IMR-90 (cell line): ENCODE measurements at regions not wholly inside any gene's neighbourhood (a gene's known extent, or its start where the extent isn't known, plus 50 kb on each side); places are given as distances from the start of the nearest gene placed in this dataset.

Experiments used
- ATAC-seq: fragments of 200-7000 bp; cut with Tn5 transposase; 2 replicates; pipeline ENCODE4 v1.9.1; 2020; ENCODE audit warnings: low read depth, mild to moderate bottlenecking, moderate library complexity
- BruUV-seq: library from RNA; stranded (reverse); fragments of 400-500 nt; replicated peaks from 2 replicates; lab custom pipeline; 2021; lab: Mats Ljungman, UMichigan
- CTCF ChIA-PET: fragments of 300-600 bp; formaldehyde crosslinking; extraction: SDS; loops from one replicate; lab custom pipeline; 2021; ENCODE audit warnings: antibody characterized with exemption; lab: Yijun Ruan, JAX
- POLR2A ChIA-PET: fragments of 300-600 bp; sonication (Branson Sonifier 250); formaldehyde crosslinking; loops from one replicate; lab custom pipeline; 2022; ENCODE audit warnings: antibody characterized with exemption; ENCODE audit not compliant: unreplicated experiment; lab: Charles Lee
- DNase-seq: peaks from one replicate; pipeline ENCODE4 v3.0.0; 2013
- H2AFZ ChIP-seq: replicated peaks from 2 replicates; pipeline ENCODE3; 2013; ENCODE audit warnings: low read length, mild to moderate bottlenecking; ENCODE audit not compliant: poor library complexity
- H2AK5ac ChIP-seq: 2 replicates; pipeline ENCODE4 v1.6.1; 2013; ENCODE audit warnings: low read depth, low read length, inconsistent platforms
- H2AK9ac ChIP-seq: replicated peaks from 2 replicates; pipeline ENCODE3; 2013; ENCODE audit warnings: mild to moderate bottlenecking, low read depth, low read length, moderate library complexity; ENCODE audit not compliant: poor library complexity
- H2BK120ac ChIP-seq: 2 replicates; pipeline ENCODE4 v1.6.1; 2013; ENCODE audit warnings: low read depth, low read length, inconsistent platforms
- H2BK15ac ChIP-seq: 3 replicates; pipeline ENCODE4 v1.6.1; 2013; ENCODE audit warnings: low read depth, low read length, inconsistent platforms
- H2BK20ac ChIP-seq: 2 replicates; pipeline ENCODE4 v1.6.1; 2013; ENCODE audit warnings: low read depth, mild to moderate bottlenecking, inconsistent platforms, low read length, moderate library complexity
- H2BK5ac ChIP-seq: 2 replicates; pipeline ENCODE4 v1.6.1; 2013; ENCODE audit warnings: mild to moderate bottlenecking, low read depth, low read length, inconsistent platforms; ENCODE audit not compliant: poor library complexity, severe bottlenecking
- H3K14ac ChIP-seq: replicated peaks from 2 replicates; pipeline ENCODE4 v1.6.1; 2013; ENCODE audit warnings: low read depth, low read length, inconsistent platforms
- H3K18ac ChIP-seq: 2 replicates; pipeline ENCODE4 v1.6.1; 2013; ENCODE audit warnings: low read depth, low read length, control low read depth
- H3K23ac ChIP-seq: 2 replicates; pipeline ENCODE4 v1.6.1; 2013; ENCODE audit warnings: low read depth, low read length, inconsistent platforms
- H3K27ac ChIP-seq: 2 replicates; pipeline ENCODE4 v1.5.1; 2013; ENCODE audit warnings: mild to moderate bottlenecking, control low read depth, low read length; ENCODE audit not compliant: insufficient read depth
- H3K27me3 ChIP-seq: 2 replicates; pipeline ENCODE4 v1.6.1; 2013; ENCODE audit warnings: low read length; ENCODE audit not compliant: control insufficient read depth, insufficient read depth
- H3K36me3 ChIP-seq: 2 replicates; pipeline ENCODE4 v1.6.1; 2013; ENCODE audit warnings: low read length, mixed read lengths; ENCODE audit not compliant: control insufficient read depth, insufficient read depth
- H3K4ac ChIP-seq: 2 replicates; pipeline ENCODE4 v1.6.1; 2013; ENCODE audit warnings: low read depth, low read length, inconsistent platforms
- H3K4me1 ChIP-seq: 2 replicates; pipeline ENCODE4 v1.6.1; 2013; ENCODE audit warnings: low read length, mixed read lengths; ENCODE audit not compliant: control insufficient read depth, insufficient read depth
- H3K4me2 ChIP-seq: 2 replicates; pipeline ENCODE4 v1.6.1; 2013; ENCODE audit warnings: low read depth, mild to moderate bottlenecking, control low read depth, low read length, moderate library complexity
- H3K4me3 ChIP-seq: 2 replicates; pipeline ENCODE4 v1.5.1; 2013; ENCODE audit warnings: low read depth, mild to moderate bottlenecking, control low read depth, low read length, moderate library complexity; ENCODE audit not compliant: insufficient read depth
- H3K56ac ChIP-seq: 2 replicates; pipeline ENCODE4 v1.6.1; 2013; ENCODE audit warnings: low read length, inconsistent platforms; ENCODE audit not compliant: insufficient read depth; ENCODE audit errors: extremely low read depth
- H3K79me1 ChIP-seq, 2 experiments: 2 replicates each; pipeline ENCODE4 v1.6.1; 2013; ENCODE audit warnings: low read length in 2 of 2, inconsistent platforms in 1 of 2, low read depth in 1 of 2
- H3K9ac ChIP-seq: 2 replicates; pipeline ENCODE4 v1.6.1; 2013; ENCODE audit warnings: low read depth, low read length, control low read depth
- H3K9me1 ChIP-seq: 2 replicates; pipeline ENCODE4 v1.6.1; 2013; ENCODE audit warnings: low read length, inconsistent platforms; ENCODE audit not compliant: insufficient read depth
- H3K9me3 ChIP-seq: 2 replicates; pipeline ENCODE4 v1.6.1; 2013; ENCODE audit warnings: low read length; ENCODE audit not compliant: control insufficient read depth, insufficient read depth
- H4K20me1 ChIP-seq: 2 replicates; pipeline ENCODE4 v1.6.1; 2013; ENCODE audit warnings: low read length, inconsistent platforms; ENCODE audit not compliant: insufficient read depth
- H4K5ac ChIP-seq: 2 replicates; pipeline ENCODE4 v1.6.1; 2013; ENCODE audit warnings: mild to moderate bottlenecking, low read depth, low read length, control low read depth
- H4K8ac ChIP-seq, 2 experiments: 2 replicates each; pipeline ENCODE4 v1.6.1; 2013; ENCODE audit warnings: low read depth in 2 of 2, low read length in 2 of 2, control low read depth in 1 of 2, inconsistent platforms in 1 of 2
- H4K91ac ChIP-seq: 2 replicates; pipeline ENCODE4 v1.6.1; 2013; ENCODE audit warnings: low read depth, low read length, inconsistent platforms; ENCODE audit not compliant: insufficient read depth
- NFE2L2 ChIP-seq: fragments of 150-350 bp; IDR thresholded peaks from 2 replicates; pipeline ENCODE4 v1.6.1; 2016; ENCODE audit warnings: low read depth, mild to moderate bottlenecking, low read length
- RAD21 ChIP-seq: IDR thresholded peaks from 2 replicates; pipeline ENCODE4 v1.6.1; 2012; ENCODE audit warnings: low read length, improper control_type of control experiment
- RCOR1 ChIP-seq: IDR thresholded peaks from 2 replicates; pipeline ENCODE4 v1.6.1; 2012; ENCODE audit warnings: mild to moderate bottlenecking, low read length, improper control_type of control experiment; ENCODE audit not compliant: insufficient replicate concordance
- WGBS, 2 experiments: methylation state at CpG; one replicate each; pipeline versions ENCODE4 v1.1.5 to v1.1.7; 2013; ENCODE audit warnings: missing lambda C conversion rate in 2 of 2; ENCODE audit not compliant: insufficient read length in 1 of 2; ENCODE audit errors: extremely low coverage in 2 of 2; 5-methylcytosine and 5-hydroxymethylcytosine counted together
- dilution Hi-C: fragments of 300-500 bp; cut with HindIII; formaldehyde crosslinking; loops from one replicate; pipeline ENCODE4 v1.14.3; 2018; ENCODE audit warnings: low sequenced_read_pairs; ENCODE audit not compliant: unreplicated experiment
- in situ Hi-C: fragments of 300-500 bp; cut with MboI; formaldehyde crosslinking; loops from 3 replicates; pipeline ENCODE4 v1.14.3; 2019; ENCODE audit warnings: low sequenced_read_pairs, inconsistent platforms, mixed read lengths
- intact Hi-C: fragments of 100-400 bp; cut with micrococcal nuclease; formaldehyde crosslinking; loops from 2 replicates; pipeline ENCODE4 v1.10.0; 2022

DNA sequence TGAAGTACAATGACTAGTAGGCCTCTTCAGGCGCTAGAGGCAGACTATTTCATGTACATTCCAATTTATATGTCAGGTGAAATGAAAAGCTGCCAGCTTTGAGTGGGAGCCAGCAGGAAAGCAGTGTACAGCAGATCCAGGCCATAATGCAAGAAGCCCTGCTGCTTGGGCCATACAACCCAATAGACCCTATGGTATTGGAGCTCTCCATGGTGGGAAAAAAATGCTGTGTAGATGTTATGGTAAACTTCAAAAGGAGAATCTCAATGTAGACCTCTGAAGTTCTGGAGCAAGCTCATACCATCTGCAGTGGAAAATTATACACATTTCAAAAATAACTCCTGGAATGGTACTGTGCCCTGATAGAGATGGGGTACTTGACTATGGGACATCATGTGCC lies 71.5 kb upstream of the CD82 start:
- Histone ChIP-seq H3K9ac (no peak overlapping the region), H3K18ac (no peak overlapping the region), H3K14ac (no peak overlapping the region), H3K27me3 (peaks cover 10% of the 10 kb centered on the region), H3K4me1 (no peaks in the 10 kb centered on the region), H3K4me3 (no peak overlapping the region), H2BK5ac (no peak overlapping the region), H2BK15ac (no peak overlapping the region), H2AFZ (no peak overlapping the region), H3K27ac (no peak overlapping the region), H3K79me1 (no peaks in the 10 kb centered on the region), H3K23ac (no peak overlapping the region), H4K20me1 (no peaks in the 10 kb centered on the region), H4K8ac (no peak overlapping the region), H2BK20ac (no peak overlapping the region), H2AK5ac (no peak overlapping the region), H3K56ac (no peak overlapping the region), H3K9me1 (no peaks in the 10 kb centered on the region), H4K5ac (no peak overlapping the region), H2AK9ac (no peak overlapping the region), H3K4me2 (no peak overlapping the region), H2BK120ac (no peak overlapping the region), H3K4ac (no peak overlapping the region), H3K36me3 (no peaks in the 10 kb centered on the region), H3K9me3 (no peaks in the 10 kb centered on the region), H4K91ac (no peak overlapping the region)
- no CpG with 5 or more reads among the region's 1 CpG for WGBS, 2 experiments
- POLR2A ChIA-PET: no interaction called here
- no peak for TF ChIP-seq RAD21
- TF ChIP-seq NFE2L2: no peak
- no peak for TF ChIP-seq RCOR1
- BruUV-seq: no TSS peak
- dilution Hi-C loops: no loop called here
- CTCF ChIA-PET: no interaction called here
- DNase-seq (no peak), ATAC-seq (no peak)
- intact Hi-C loops: no loop called here
- in situ Hi-C loops: no loop called here
